ENCODE measurements at regions not wholly inside any gene's neighbourhood (a gene's known extent, or its start where the extent isn't known, plus 50 kb on each side); places are given as distances from the start of the nearest gene placed in this dataset.
"Not testable (repeated sequence)": the region's sequence is repeated elsewhere in the genome, so short reads cannot be mapped to it uniquely, and the experiment has no call there.

GRCh38 chr16:29154088-29154487 lies 169.2 kb downstream of the LAT start:
- H3K4me3 Mint-ChIP-seq = no peak overlapping the region
- TF ChIP-seq CTCF (conservative IDR thresholded peaks at IDR 0.05) = no peak
- H3K27ac Mint-ChIP-seq (ENCODE audit: unreplicated experiment) = no peak overlapping the region
- no peaks in the 10 kb centered on the region for H3K9me3 Mint-ChIP-seq
- H3K36me3 Mint-ChIP-seq (ENCODE audit: low read depth) = no peaks in the 10 kb centered on the region
- no peak for DNase-seq (ENCODE audit: low read depth, low spot score)
- peaks cover 26% of the 10 kb centered on the region for H3K4me1 Mint-ChIP-seq
- H3K27me3 Mint-ChIP-seq (ENCODE audit: low read depth) = no peaks in the 10 kb centered on the region

GRCh38 chr16:29153307-29153706 lies 168.5 kb downstream of the LAT start:
- not testable (repeated sequence) for H3K27ac Mint-ChIP-seq (ENCODE audit: unreplicated experiment)

GRCh38 chr16:29152544-29153031 lies 167.7 kb downstream of the LAT start:
- not testable (repeated sequence) for H3K27me3 Mint-ChIP-seq (ENCODE audit: low read depth); H3K4me3 Mint-ChIP-seq; H3K36me3 Mint-ChIP-seq (ENCODE audit: low read depth); H3K9me3 Mint-ChIP-seq; H3K27ac Mint-ChIP-seq (ENCODE audit: unreplicated experiment); DNase-seq (ENCODE audit: low read depth, low spot score)
- peaks cover 27% of the 10 kb centered on the region for H3K4me1 Mint-ChIP-seq

More at GRCh38 chr16:29153307-29153706, 168.5 kb downstream of the LAT start:
- DNase-seq (ENCODE audit: low read depth, low spot score); H3K4me3 Mint-ChIP-seq; H3K9me3 Mint-ChIP-seq; H3K36me3 Mint-ChIP-seq (ENCODE audit: low read depth); H3K27me3 Mint-ChIP-seq (ENCODE audit: low read depth): not testable (repeated sequence)
- H3K4me1 Mint-ChIP-seq = peaks cover 27% of the 10 kb centered on the region

- H3K4me1 Mint-ChIP-seq = peaks cover 15% of the 10 kb centered on the region
- H3K9me3 Mint-ChIP-seq = no peaks in the 10 kb centered on the region
- TF ChIP-seq CTCF (conservative IDR thresholded peaks at IDR 0.05) = no peak
- DNase-seq (ENCODE audit: low read depth, low spot score) = no peak
- no peaks in the 10 kb centered on the region for H3K36me3 Mint-ChIP-seq (ENCODE audit: low read depth)
- no peak overlapping the region for H3K27ac Mint-ChIP-seq (ENCODE audit: unreplicated experiment)
- no peaks in the 10 kb centered on the region for H3K27me3 Mint-ChIP-seq (ENCODE audit: low read depth)
- H3K4me3 Mint-ChIP-seq = no peak overlapping the region
Measured at GRCh38 chr16:29151317-29151716, 166.5 kb downstream of the LAT start.

GRCh38 chr16:29149912-29150311 lies 165.1 kb downstream of the LAT start:
- DNase-seq (ENCODE audit: low read depth, low spot score); H3K27me3 Mint-ChIP-seq (ENCODE audit: low read depth); H3K4me3 Mint-ChIP-seq; H3K9me3 Mint-ChIP-seq; H3K36me3 Mint-ChIP-seq (ENCODE audit: low read depth): not testable (repeated sequence)
- Mint-ChIP-seq H3K27ac (ENCODE audit: unreplicated experiment) (peak overlapping the region; percentile 60), H3K4me1 (peaks cover 20% of the 10 kb centered on the region)

- H3K27ac Mint-ChIP-seq (ENCODE audit: unreplicated experiment) = no peak overlapping the region
- H3K4me3 Mint-ChIP-seq = no peak overlapping the region
- peaks cover 20% of the 10 kb centered on the region for H3K4me1 Mint-ChIP-seq
- H3K9me3 Mint-ChIP-seq = no peaks in the 10 kb centered on the region
- no peaks in the 10 kb centered on the region for H3K36me3 Mint-ChIP-seq (ENCODE audit: low read depth)
- TF ChIP-seq CTCF (conservative IDR thresholded peaks at IDR 0.05) = no peak
- no peaks in the 10 kb centered on the region for H3K27me3 Mint-ChIP-seq (ENCODE audit: low read depth)
- DNase-seq (ENCODE audit: low read depth, low spot score) = no peak
Measured at GRCh38 chr16:29148867-29149272, 164.0 kb downstream of the LAT start.

GRCh38 chr16:29148131-29148691 lies 163.4 kb downstream of the LAT start:
- Mint-ChIP-seq H3K27me3 (ENCODE audit: low read depth) (no peaks in the 10 kb centered on the region), H3K4me1 (peaks cover 20% of the 10 kb centered on the region), H3K9me3 (no peaks in the 10 kb centered on the region), H3K4me3 (no peak overlapping the region), H3K36me3 (ENCODE audit: low read depth) (no peaks in the 10 kb centered on the region), H3K27ac (ENCODE audit: unreplicated experiment) (no peak overlapping the region)
- no peak for TF ChIP-seq CTCF (conservative IDR thresholded peaks at IDR 0.05)
- DNase-seq (ENCODE audit: low read depth, low spot score) = no peak

GRCh38 chr16:29147710-29148109 lies 162.9 kb downstream of the LAT start:
- H3K27ac Mint-ChIP-seq (ENCODE audit: unreplicated experiment); H3K9me3 Mint-ChIP-seq; H3K4me3 Mint-ChIP-seq; H3K27me3 Mint-ChIP-seq (ENCODE audit: low read depth); H3K36me3 Mint-ChIP-seq (ENCODE audit: low read depth); DNase-seq (ENCODE audit: low read depth, low spot score): not testable (repeated sequence)
- H3K4me1 Mint-ChIP-seq = peaks cover 21% of the 10 kb centered on the region

- not testable (repeated sequence) for H3K9me3 Mint-ChIP-seq; H3K27ac Mint-ChIP-seq (ENCODE audit: unreplicated experiment); H3K36me3 Mint-ChIP-seq (ENCODE audit: low read depth); H3K4me3 Mint-ChIP-seq; DNase-seq (ENCODE audit: low read depth, low spot score); H3K27me3 Mint-ChIP-seq (ENCODE audit: low read depth)
- H3K4me1 Mint-ChIP-seq = peaks cover 27% of the 10 kb centered on the region
Measured at GRCh38 chr16:29146808-29147643, 162.2 kb downstream of the LAT start.

Measured in neural crest cell (in vitro differentiated cells).